ENCODE measurements at regions not wholly inside any gene's neighbourhood (a gene's known extent, or its start where the extent isn't known, plus 50 kb on each side); places are given as distances from the start of the nearest gene placed in this dataset.

DNA sequence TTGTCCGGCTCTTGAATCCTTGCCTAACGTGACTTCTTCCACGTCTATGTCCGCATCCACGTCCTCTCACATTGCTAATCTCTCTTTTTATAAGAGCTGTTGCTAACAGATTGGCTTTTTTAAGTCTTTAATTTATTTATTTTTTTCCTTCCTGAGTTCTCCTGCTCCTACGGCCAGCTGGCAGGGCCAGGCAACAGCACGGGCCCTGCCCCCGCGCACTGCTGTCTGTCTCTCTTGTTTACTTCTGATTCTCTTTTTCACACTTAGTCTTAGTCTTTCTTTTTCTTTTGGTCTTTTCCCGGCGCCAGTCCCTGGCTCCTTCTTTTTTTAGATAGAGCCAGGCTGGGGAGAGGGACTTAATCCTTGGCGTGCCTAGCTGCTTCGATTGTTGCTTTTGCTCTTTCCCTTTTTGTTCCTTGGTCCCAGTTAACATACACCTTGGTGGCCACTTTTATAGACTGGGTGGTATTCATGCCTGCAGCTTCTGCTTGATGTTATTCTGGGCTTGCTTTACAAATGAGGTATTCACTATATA lies 53.2 kb upstream of the RBMX start:
- no peak for DNase-seq (ENCODE audit: low read depth, low spot score)
- Mint-ChIP-seq H3K27ac (ENCODE audit: unreplicated experiment) (peak overlapping the region; percentile 45), H3K4me3 (no peak overlapping the region), H3K4me1 (peaks cover 20% of the 10 kb centered on the region), H3K27me3 (ENCODE audit: low read depth) (no peaks in the 10 kb centered on the region), H3K9me3 (peaks cover 2% of the 10 kb centered on the region), H3K36me3 (ENCODE audit: low read depth) (peaks cover 22% of the 10 kb centered on the region)
- no peak for TF ChIP-seq CTCF (conservative IDR thresholded peaks at IDR 0.05)

- peaks cover 2% of the 10 kb centered on the region for H3K9me3 Mint-ChIP-seq
- no peak overlapping the region for H3K27ac Mint-ChIP-seq (ENCODE audit: unreplicated experiment)
- TF ChIP-seq CTCF (conservative IDR thresholded peaks at IDR 0.05) = no peak
- H3K4me3 Mint-ChIP-seq = no peak overlapping the region
- peaks cover 20% of the 10 kb centered on the region for H3K4me1 Mint-ChIP-seq
- H3K36me3 Mint-ChIP-seq (ENCODE audit: low read depth) = peaks cover 24% of the 10 kb centered on the region
- no peaks in the 10 kb centered on the region for H3K27me3 Mint-ChIP-seq (ENCODE audit: low read depth)
- no peak for DNase-seq (ENCODE audit: low read depth, low spot score)
Measured at GRCh38 chrX:136931661-136932060, 51.1 kb upstream of the RBMX start.
